ENCODE measurements at regions not wholly inside any gene's neighbourhood (a gene's known extent, or its start where the extent isn't known, plus 50 kb on each side); places are given as distances from the start of the nearest gene placed in this dataset.

GRCh38 chr22:44549701-44550100, 51.7 kb upstream of the RTL6 start:
- DNase-seq, result no peak

- no peak for DNase-seq
Measured at GRCh38 chr22:44548981-44549380, 50.9 kb upstream of the RTL6 start.
